A673 (cell line): ENCODE measurements at regions not wholly inside any gene's neighbourhood (a gene's known extent, or its start where the extent isn't known, plus 50 kb on each side); places are given as distances from the start of the nearest gene placed in this dataset.

Experiments
- BruUV-seq: library from RNA; stranded (reverse); fragments of 400-500 nt; replicated peaks from 2 replicates; lab custom pipeline; 2021; lab: Mats Ljungman, UMichigan
- CTCF ChIA-PET: fragments of 300-600 bp; sonication (Branson Sonifier 250); formaldehyde crosslinking; loops from one replicate; lab custom pipeline; 2022; ENCODE audit warnings: antibody characterized with exemption; lab: Charles Lee
- POLR2A ChIA-PET: fragments of 300-600 bp; sonication (Branson Sonifier 250); formaldehyde crosslinking; loops from one replicate; lab custom pipeline; 2022; ENCODE audit warnings: antibody characterized with exemption; ENCODE audit not compliant: low non-redundant PET; lab: Charles Lee
- DNase-seq: peaks from one replicate; pipeline ENCODE4 v3.0.0-alpha.2; 2015; ENCODE audit warnings: low spot score
- H3K27ac ChIP-seq: fragments of 200-600 bp; sonication (generic); 2 replicates; pipeline ENCODE4 v1.5.1; 2016; ENCODE audit warnings: mixed run types, low read depth, mild to moderate bottlenecking, mixed read lengths, antibody characterized with exemption, low read length; ENCODE audit not compliant: poor library complexity, severe bottlenecking
- H3K27me3 ChIP-seq: fragments of 200-600 bp; sonication (generic); replicated peaks from 2 replicates; pipeline ENCODE4 v1.6.1; 2017; ENCODE audit warnings: mixed run types, low read depth, mild to moderate bottlenecking, mixed read lengths, antibody characterized with exemption, low read length; ENCODE audit not compliant: insufficient read depth, poor library complexity
- H3K36me3 ChIP-seq: fragments of 200-600 bp; sonication (generic); 2 replicates; pipeline ENCODE4 v1.6.1; 2016; ENCODE audit warnings: mixed run types, mild to moderate bottlenecking, mixed read lengths, antibody characterized with exemption, low read length; ENCODE audit not compliant: insufficient read depth, poor library complexity, severe bottlenecking
- H3K4me1 ChIP-seq: fragments of 200-600 bp; sonication (generic); 2 replicates; pipeline ENCODE4 v1.6.1; 2017; ENCODE audit warnings: mixed run types, mild to moderate bottlenecking, mixed read lengths, antibody characterized with exemption, low read length; ENCODE audit not compliant: insufficient read depth, poor library complexity, severe bottlenecking
- H3K4me3 ChIP-seq: fragments of 200-600 bp; sonication (generic); 2 replicates; pipeline ENCODE4 v1.5.1; 2016; ENCODE audit warnings: low read depth, mixed run types, mild to moderate bottlenecking, mixed read lengths, low read length; ENCODE audit not compliant: poor library complexity, severe bottlenecking
- H3K9me3 ChIP-seq: fragments of 200-600 bp; sonication (generic); 2 replicates; pipeline ENCODE4 v1.6.1; 2016; ENCODE audit warnings: mixed run types, low read depth, mild to moderate bottlenecking, mixed read lengths, antibody characterized with exemption, low read length; ENCODE audit not compliant: poor library complexity, severe bottlenecking
- CTCF ChIP-seq: fragments of 300-800, 200-600 bp; sonication (generic); conservative IDR thresholded peaks from 2 replicates; pipeline ENCODE4 v1.5.1; 2017; ENCODE audit warnings: low read depth, mild to moderate bottlenecking, antibody characterized with exemption, low read length, moderate library complexity, mixed read lengths
- EZH2 ChIP-seq: fragments of 200-600 bp; sonication (generic); IDR thresholded peaks from 2 replicates; pipeline ENCODE4 v1.6.1; 2017; ENCODE audit warnings: borderline replicate concordance, low read depth, mild to moderate bottlenecking, mixed read lengths, antibody characterized with exemption, low read length; ENCODE audit not compliant: poor library complexity, severe bottlenecking
- intact Hi-C: fragments of 100-400 bp; cut with micrococcal nuclease; formaldehyde crosslinking; loops from one replicate; pipeline ENCODE4 v1.10.0; 2022; ENCODE audit not compliant: unreplicated experiment

- intact Hi-C loops, result no loop called here
- Histone ChIP-seq H3K4me3 (no peak overlapping the region), H3K36me3 (no peaks in the 10 kb centered on the region), H3K9me3 (no peaks in the 10 kb centered on the region), H3K27me3 (no peaks in the 10 kb centered on the region), H3K4me1 (peaks cover 13% of the 10 kb centered on the region), H3K27ac (no peak overlapping the region)
- BruUV-seq, result no TSS peak
- DNase-seq, result peak; percentile 46
- TF ChIP-seq EZH2 (no peak), CTCF (no peak)
- ChIA-PET POLR2A (no interaction called here), CTCF (no interaction called here)
Observed at GRCh38 chr3:124504332-124505059, 225.8 kb upstream of the UMPS start.

- ChIA-PET CTCF (no interaction called here), POLR2A (no interaction called here)
- H3K36me3 ChIP-seq, result no peaks in the 10 kb centered on the region
- H3K4me1 ChIP-seq, result peaks cover 4% of the 10 kb centered on the region
- TF ChIP-seq EZH2 (no peak), CTCF (no peak)
- no peaks in the 10 kb centered on the region for H3K27me3 ChIP-seq
- no peaks in the 10 kb centered on the region for H3K9me3 ChIP-seq
- no peak overlapping the region for H3K27ac ChIP-seq
- no peak for DNase-seq
- intact Hi-C loops, result no loop called here
- BruUV-seq, result no TSS peak
- no peak overlapping the region for H3K4me3 ChIP-seq
Observed at GRCh38 chr3:124509884-124510283, 220.4 kb upstream of the UMPS start.

- ChIA-PET CTCF (no interaction called here), POLR2A (no interaction called here)
- DNase-seq, result no peak
- intact Hi-C loops, result no loop called here
- H3K36me3 ChIP-seq, result no peaks in the 10 kb centered on the region
- no peak overlapping the region for H3K4me3 ChIP-seq
- TF ChIP-seq CTCF, result no peak
- no peak for TF ChIP-seq EZH2
- no peaks in the 10 kb centered on the region for H3K9me3 ChIP-seq
- no peaks in the 10 kb centered on the region for H3K4me1 ChIP-seq
- no TSS peak for BruUV-seq
- no peaks in the 10 kb centered on the region for H3K27me3 ChIP-seq
- H3K27ac ChIP-seq, result no peak overlapping the region
Observed at GRCh38 chr3:124510290-124510689, 220.0 kb upstream of the UMPS start.
